C4-2B (cell line): ENCODE measurements at regions not wholly inside any gene's neighbourhood (a gene's known extent, or its start where the extent isn't known, plus 50 kb on each side); places are given as distances from the start of the nearest gene placed in this dataset.

Source experiments
- ZFX ChIP-seq: fragments of 450-650 bp; IDR thresholded peaks from 2 replicates; pipeline ENCODE4 v1.6.1; 2017
- TF ChIP-seq, protein P1 (sequence below): fragments of 450-650 bp; conservative IDR thresholded peaks from 2 replicates; pipeline ENCODE4 v1.5.1; 2017; ENCODE audit warnings: mild to moderate bottlenecking

DNA sequence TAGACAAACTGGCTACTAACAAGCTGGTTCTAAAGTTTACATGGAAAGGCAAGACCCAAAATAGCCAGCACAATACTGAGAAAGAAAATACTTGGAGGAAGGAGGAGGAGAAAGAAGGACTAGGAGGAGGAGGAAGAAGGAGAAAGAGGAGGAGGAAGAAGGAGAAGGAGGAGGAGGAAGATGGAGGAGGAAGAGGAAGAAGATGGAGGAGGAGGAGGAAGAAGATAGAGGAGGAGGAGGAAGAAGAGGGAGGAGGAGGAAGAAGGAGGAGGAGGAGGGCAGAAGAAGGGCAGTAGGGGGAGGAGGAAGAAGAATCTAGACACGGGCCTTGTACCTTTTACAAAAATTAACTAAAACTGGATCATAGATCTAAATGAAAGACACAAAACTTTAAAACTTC lies 92.6 kb downstream of the METTL4 start:
- TF ChIP-seq, protein P1, sequence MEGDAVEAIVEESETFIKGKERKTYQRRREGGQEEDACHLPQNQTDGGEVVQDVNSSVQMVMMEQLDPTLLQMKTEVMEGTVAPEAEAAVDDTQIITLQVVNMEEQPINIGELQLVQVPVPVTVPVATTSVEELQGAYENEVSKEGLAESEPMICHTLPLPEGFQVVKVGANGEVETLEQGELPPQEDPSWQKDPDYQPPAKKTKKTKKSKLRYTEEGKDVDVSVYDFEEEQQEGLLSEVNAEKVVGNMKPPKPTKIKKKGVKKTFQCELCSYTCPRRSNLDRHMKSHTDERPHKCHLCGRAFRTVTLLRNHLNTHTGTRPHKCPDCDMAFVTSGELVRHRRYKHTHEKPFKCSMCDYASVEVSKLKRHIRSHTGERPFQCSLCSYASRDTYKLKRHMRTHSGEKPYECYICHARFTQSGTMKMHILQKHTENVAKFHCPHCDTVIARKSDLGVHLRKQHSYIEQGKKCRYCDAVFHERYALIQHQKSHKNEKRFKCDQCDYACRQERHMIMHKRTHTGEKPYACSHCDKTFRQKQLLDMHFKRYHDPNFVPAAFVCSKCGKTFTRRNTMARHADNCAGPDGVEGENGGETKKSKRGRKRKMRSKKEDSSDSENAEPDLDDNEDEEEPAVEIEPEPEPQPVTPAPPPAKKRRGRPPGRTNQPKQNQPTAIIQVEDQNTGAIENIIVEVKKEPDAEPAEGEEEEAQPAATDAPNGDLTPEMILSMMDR: no peak
- TF ChIP-seq ZFX: no peak
